K562 (cell line): ENCODE measurements at regions not wholly inside any gene's neighbourhood (a gene's known extent, or its start where the extent isn't known, plus 50 kb on each side); places are given as distances from the start of the nearest gene placed in this dataset.

Experiments used
- ATAC-seq: fragments of 200-7000 bp; cut with Tn5 transposase; 3 replicates; pipeline ENCODE4 v1.9.1; 2020; ENCODE audit warnings: moderate library complexity
- BruUV-seq: library from RNA; stranded (reverse); fragments of 400-500 nt; replicated peaks from 2 replicates; lab custom pipeline; 2021; lab: Mats Ljungman, UMichigan
- CTCF ChIA-PET: fragments of 300-600 bp; formaldehyde crosslinking; extraction: SDS; loops from one replicate; lab custom pipeline; 2021; ENCODE audit warnings: low intra/inter-chr PET ratio; lab: Yijun Ruan, JAX
- POLR2A ChIA-PET: fragments of 300-600, 350-650 bp; sonication (Branson Sonifier 250); formaldehyde crosslinking; extraction: SDS; loops from one replicate; lab custom pipeline; 2021; ENCODE audit warnings: antibody characterized with exemption, inconsistent platforms; lab: Yijun Ruan, JAX
- DNase-seq, 4 experiments: peaks; one replicate each; pipeline versions ENCODE4 v3.0.0 to v3.0.0-alpha.2; 2011 to 2018; ENCODE audit warnings: low spot score in 3 of 4, mixed read lengths in 3 of 4; ENCODE audit errors: extremely low read depth in 1 of 4
- FAIRE-seq: peaks from 2 replicates; lab custom pipeline; 2011; peaks lifted over from hg19 to GRCh38; lab: Jason Lieb, UNC
- H2AFZ ChIP-seq: 2 replicates; pipeline ENCODE4 v1.6.0; 2011; ENCODE audit warnings: low read depth, low read length, control low read depth, inconsistent platforms
- H3K27ac ChIP-seq: fragments of 200-600 bp; 3 replicates; pipeline ENCODE4 v1.8.0; 2011; ENCODE audit warnings: low read depth, mild to moderate bottlenecking, control low read depth, inconsistent platforms, low read length, moderate library complexity, mixed read lengths; ENCODE audit errors: extremely low read depth
- H3K27me3 ChIP-seq, 2 experiments: fragments of 300-600 bp in 1 of 2; 2 replicates in 1 of 2; 3 replicates in 1 of 2; pipeline versions ENCODE4 v1.6.0 to v1.8.0; 2011; ENCODE audit warnings: inconsistent platforms in 2 of 2, low read length in 2 of 2, mild to moderate bottlenecking in 1 of 2, mixed read lengths in 1 of 2, moderate library complexity in 1 of 2; ENCODE audit not compliant: control insufficient read depth in 2 of 2, insufficient read depth in 2 of 2
- H3K36me3 ChIP-seq: fragments of 300-600 bp; 3 replicates; pipeline ENCODE4 v1.8.0; 2011; ENCODE audit warnings: mild to moderate bottlenecking, low read length, inconsistent platforms; ENCODE audit not compliant: control insufficient read depth, insufficient read depth
- H3K4me1 ChIP-seq, 2 experiments: fragments of 200-600 bp in 1 of 2; replicated peaks in 1 of 2; 2 replicates in 1 of 2; 3 replicates in 1 of 2; pipeline versions ENCODE4 v1.5.1 to v1.8.0; 2011; ENCODE audit warnings: inconsistent platforms in 2 of 2, low read length in 2 of 2, mild to moderate bottlenecking in 1 of 2, mixed read lengths in 1 of 2, moderate library complexity in 1 of 2; ENCODE audit not compliant: control insufficient read depth in 2 of 2, insufficient read depth in 2 of 2
- H3K4me2 ChIP-seq: 2 replicates; pipeline ENCODE4 v1.6.1; 2011; ENCODE audit warnings: low read length, control low read depth, inconsistent platforms, mixed read lengths; ENCODE audit not compliant: insufficient read depth
- H3K4me3 ChIP-seq: fragments of 200-600 bp; sonication (generic), shearing (Covaris generic); 2 replicates; pipeline ENCODE4 v1.5.1; 2016; ENCODE audit warnings: control low read depth, inconsistent platforms
- H3K79me2 ChIP-seq: fragments of 200-600 bp; 3 replicates; pipeline ENCODE4 v1.8.0; 2011; ENCODE audit warnings: low read length, inconsistent platforms; ENCODE audit not compliant: control insufficient read depth, insufficient read depth
- H3K9ac ChIP-seq, 2 experiments: 2 replicates each; pipeline versions ENCODE4 v1.6.0 to v1.6.1; 2011; ENCODE audit warnings: low read depth in 2 of 2, low read length in 2 of 2, control low read depth in 1 of 2, inconsistent platforms in 1 of 2, mild to moderate bottlenecking in 1 of 2, mixed read lengths in 1 of 2; ENCODE audit not compliant: insufficient read depth in 1 of 2
- H3K9me1 ChIP-seq: one replicate; pipeline ENCODE4 v1.6.0; 2011; ENCODE audit warnings: inconsistent platforms, mild to moderate bottlenecking, low read length, moderate library complexity; ENCODE audit not compliant: control insufficient read depth, insufficient read depth
- H3K9me3 ChIP-seq: replicated peaks from 2 replicates; pipeline ENCODE4 v1.5.1; 2011; ENCODE audit warnings: low read depth, low read length, inconsistent platforms; ENCODE audit not compliant: control insufficient read depth, insufficient read depth
- H4K20me1 ChIP-seq: replicated peaks from 2 replicates; pipeline ENCODE4 v1.6.1; 2011; ENCODE audit warnings: low read length, inconsistent platforms, mixed read lengths; ENCODE audit not compliant: control insufficient read depth, insufficient read depth
- BMI1 ChIP-seq: fragments of 150-350 bp; IDR thresholded peaks from 2 replicates; pipeline ENCODE4 v1.6.1; 2014; ENCODE audit warnings: low read length
- CEBPG ChIP-seq, 3 experiments: fragments of 200-800 bp in 1 of 3; sonication (Bioruptor generic) in 1 of 3; sonication (generic) in 1 of 3; formaldehyde crosslinking in 1 of 3; IDR thresholded peaks in 2 of 3; conservative IDR thresholded peaks in 1 of 3; 2 replicates each; pipeline versions ENCODE4 v1.6.1 to v1.8.0; 2016 to 2022; ENCODE audit warnings: missing compliant biosample characterization in 2 of 3, missing genetic modification characterization in 2 of 3, mild to moderate bottlenecking in 1 of 3, missing genetic modification reagents in 1 of 3
- FOXA1 ChIP-seq: fragments of 450-650 bp; IDR thresholded peaks from 2 replicates; pipeline ENCODE4 v1.6.1; 2016; ENCODE audit warnings: mild to moderate bottlenecking, borderline replicate concordance
- FOXJ3 ChIP-seq: sonication (generic); formaldehyde crosslinking; IDR thresholded peaks from 2 replicates; pipeline ENCODE4 v1.4.0; 2020; ENCODE audit warnings: mild to moderate bottlenecking, missing genetic modification reagents
- NFXL1 ChIP-seq: fragments of 450-650 bp; formaldehyde crosslinking; IDR thresholded peaks from 2 replicates; pipeline ENCODE4 v1.4.0; 2021; ENCODE audit warnings: mild to moderate bottlenecking
- ZKSCAN8 ChIP-seq: fragments of 200-800 bp; sonication (Bioruptor generic); IDR thresholded peaks from 2 replicates; pipeline ENCODE4 v1.6.1; 2016; ENCODE audit warnings: missing genetic modification characterization, missing compliant biosample characterization
- ZNF445 ChIP-seq: fragments of 250-450 bp; sonication (Bioruptor Pico); IDR thresholded peaks from 2 replicates; pipeline ENCODE4 v1.4.0; 2020; ENCODE audit warnings: low read depth, mild to moderate bottlenecking, moderate library complexity
- WGBS: fragments of 100-300 bp; shearing (Covaris generic); methylation state at CpG from one replicate; pipeline ENCODE4 v1.1.6; 2016; ENCODE audit warnings: low coverage, mixed read lengths; ENCODE audit not compliant: insufficient coverage; ENCODE audit errors: missing lambda C conversion rate; 5-methylcytosine and 5-hydroxymethylcytosine counted together
- in situ Hi-C: fragments of 300-500 bp; cut with MboI; formaldehyde crosslinking; loops from 4 replicates; pipeline ENCODE4 v1.15.0; 2018; ENCODE audit warnings: inconsistent platforms, mixed read lengths
- intact Hi-C: fragments of 100-400 bp; cut with micrococcal nuclease; formaldehyde crosslinking; loops from 2 replicates; pipeline ENCODE4 v1.14.2; 2022

DNA sequence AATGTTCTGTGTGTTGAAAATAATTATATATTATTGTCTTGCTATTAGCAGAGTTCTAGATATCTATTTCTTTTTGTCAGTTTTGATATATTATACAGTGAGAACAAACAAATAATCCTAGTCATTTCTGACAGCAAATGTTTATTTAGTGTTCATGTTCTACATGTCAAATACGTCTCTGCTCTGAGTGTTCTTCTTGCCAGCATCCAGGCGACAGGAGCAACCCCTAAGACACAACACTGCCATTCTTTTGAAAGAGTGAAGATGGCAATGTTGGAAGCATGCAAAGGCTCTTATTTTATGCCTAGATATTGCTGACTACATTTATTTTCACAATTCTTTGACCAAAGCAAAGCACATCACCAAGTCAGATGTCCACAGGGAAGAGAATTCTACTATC lies 1556.6 kb upstream of the TMEFF2 start:
- in situ Hi-C loops (no loop called here), intact Hi-C loops (no loop called here)
- FAIRE-seq (no peak), ATAC-seq (no peak), DNase-seq (no peak)
- no peaks in the 10 kb centered on the region for H3K9me1 ChIP-seq
- POLR2A ChIA-PET: no interaction called here
- H3K36me3 ChIP-seq: no peaks in the 10 kb centered on the region
- 0% methylated on average over 2 of the region's 2 CpGs for WGBS
- H3K4me1 ChIP-seq: no peaks in the 10 kb centered on the region
- H3K27me3 ChIP-seq: no peaks in the 10 kb centered on the region
- TF ChIP-seq FOXA1: no peak
- no peak for TF ChIP-seq FOXJ3 (CRISPR knock-in tag)
- TF ChIP-seq NFXL1 (CRISPR knock-in tag): no peak
- TF ChIP-seq ZKSCAN8 (CRISPR knock-in tag): no peak
- no peak for TF ChIP-seq ZNF445 (CRISPR knock-in tag)
- H2AFZ ChIP-seq: no peak overlapping the region
- no peaks in the 10 kb centered on the region for H3K79me2 ChIP-seq
- no peak overlapping the region for H3K4me2 ChIP-seq
- no peak overlapping the region for H3K9ac ChIP-seq
- H4K20me1 ChIP-seq: no peaks in the 10 kb centered on the region
- no peak overlapping the region for H3K4me3 ChIP-seq
- CTCF ChIA-PET: no interaction called here
- H3K27ac ChIP-seq: no peak overlapping the region
- H3K9me3 ChIP-seq: no peaks in the 10 kb centered on the region
- BruUV-seq: no TSS peak

DNA sequence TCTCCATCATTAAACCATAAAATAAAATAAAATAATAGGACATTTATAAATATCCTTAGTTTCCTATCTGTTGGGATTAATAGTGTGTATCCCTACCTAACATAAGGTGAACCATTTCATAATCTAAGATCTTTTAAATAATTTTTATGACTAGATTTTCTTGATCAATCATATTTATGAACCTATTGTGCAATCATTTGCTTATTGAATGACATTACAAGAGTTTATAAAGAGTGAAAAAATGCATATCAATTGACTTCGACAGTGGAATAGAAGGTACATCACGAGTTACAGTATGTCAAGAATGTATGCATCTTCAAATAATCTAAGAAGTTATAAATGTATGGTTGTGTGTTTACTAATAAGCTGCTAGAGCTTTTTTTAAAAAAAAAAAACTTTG lies 1554.8 kb upstream of the TMEFF2 start:
- H3K36me3 ChIP-seq: no peaks in the 10 kb centered on the region
- H3K27me3 ChIP-seq: no peaks in the 10 kb centered on the region
- ATAC-seq (no peak), DNase-seq (no peak), FAIRE-seq (no peak)
- TF ChIP-seq BMI1 (no peak), CEBPG (CRISPR knock-in tag; IDR thresholded peaks at IDR 0.05) (no peak), CEBPG (tag; conservative IDR thresholded peaks at IDR 0.05 in 1 of 2, IDR thresholded peaks at IDR 0.05 in 1 of 2) (peak in 1 of 2 experiments; percentile 71; a peak in 2 of 4 replicates)
- H3K79me2 ChIP-seq: no peaks in the 10 kb centered on the region
- CTCF ChIA-PET: no interaction called here
- H3K9ac ChIP-seq: no peak overlapping the region
- H3K4me1 ChIP-seq: no peaks in the 10 kb centered on the region
- H3K9me3 ChIP-seq: no peaks in the 10 kb centered on the region
- H3K9me1 ChIP-seq: no peaks in the 10 kb centered on the region
- H3K27ac ChIP-seq: no peak overlapping the region
- in situ Hi-C loops (no loop called here), intact Hi-C loops (no loop called here)
- BruUV-seq: no TSS peak
- H2AFZ ChIP-seq: no peak overlapping the region
- H4K20me1 ChIP-seq: no peaks in the 10 kb centered on the region
- no peak overlapping the region for H3K4me2 ChIP-seq
- POLR2A ChIA-PET: no interaction called here
- no peak overlapping the region for H3K4me3 ChIP-seq
- WGBS: 0% methylated on average over 2 of the region's 2 CpGs
